ENCODE measurements at regions not wholly inside any gene's neighbourhood (a gene's known extent, or its start where the extent isn't known, plus 50 kb on each side); places are given as distances from the start of the nearest gene placed in this dataset.
"Not testable (repeated sequence)": the region's sequence is repeated elsewhere in the genome, so short reads cannot be mapped to it uniquely, and the experiment has no call there.

DNA sequence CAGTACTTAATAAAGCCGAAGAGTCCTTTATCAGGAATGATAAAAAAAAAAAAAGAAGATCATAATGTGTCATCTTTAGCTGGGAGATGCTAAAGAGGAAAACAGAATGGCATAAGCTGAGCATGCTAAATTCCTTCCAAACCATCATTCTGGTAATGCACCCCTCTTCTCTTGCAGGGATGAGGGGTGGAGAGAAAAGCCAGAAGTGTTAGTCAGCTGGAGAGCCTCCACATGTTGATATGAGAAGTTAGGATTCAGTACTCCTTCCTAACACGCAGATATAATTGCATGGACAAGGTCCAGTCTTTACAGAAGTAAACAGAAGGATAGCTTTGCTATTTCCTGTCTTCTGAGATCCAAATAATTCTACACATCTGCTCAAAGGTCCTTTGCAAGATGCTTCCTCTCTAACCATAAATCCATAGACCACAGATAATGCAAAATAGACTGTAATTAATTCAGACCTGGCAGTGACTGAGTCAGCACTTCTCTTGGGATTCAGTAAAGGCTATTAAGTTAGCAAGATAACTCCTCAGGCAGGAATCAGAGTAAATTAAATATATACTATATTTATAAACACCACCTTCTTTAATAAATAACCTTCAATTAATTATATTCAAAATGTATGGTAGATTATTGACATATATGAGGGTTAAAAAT, 930.0 kb upstream of the KLHL29 start:
- CTCF ChIA-PET, result interaction anchor here (0.7 kb wide), 1 partner anchor 32 kb away, joined by 4 read pairs; no protein-coding TSS in a partner anchor
- no peak for DNase-seq (ENCODE audit: extremely low spot score)
- TF ChIP-seq NFRKB (IDR thresholded peaks at IDR 0.05) (no peak), FOXA1 (IDR thresholded peaks at IDR 0.05) (no peak), HDGF (IDR thresholded peaks at IDR 0.05; ENCODE audit: borderline replicate concordance) (no peak), ELF4 (IDR thresholded peaks at IDR 0.05) (no peak), L3MBTL2 (conservative IDR thresholded peaks at IDR 0.05) (no peak), SP1 (IDR thresholded peaks at IDR 0.05) (no peak), TARDBP (IDR thresholded peaks at IDR 0.05) (no peak)
- POLR2A ChIA-PET, result no interaction called here

DNA sequence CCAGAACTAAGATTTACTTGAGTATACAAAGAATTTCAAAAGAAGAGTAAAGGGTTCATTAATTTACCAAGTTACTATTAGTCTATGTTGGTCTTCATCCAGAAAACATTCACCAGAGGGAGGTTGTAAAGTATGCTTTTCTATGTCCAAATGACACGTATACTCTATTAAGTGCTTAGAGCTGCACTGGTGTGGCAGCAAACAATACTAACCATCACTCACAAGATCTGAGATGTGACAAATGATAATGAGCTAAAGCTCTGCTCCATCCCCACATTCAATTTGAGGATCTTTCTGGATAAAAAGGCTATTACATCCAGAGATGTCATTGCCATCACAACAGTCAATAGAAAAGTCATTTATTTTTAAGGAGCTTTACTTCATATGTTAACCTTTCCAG, 926.5 kb upstream of the KLHL29 start:
- DNase-seq (ENCODE audit: extremely low spot score), result no peak
- ChIA-PET CTCF (no interaction called here), POLR2A (no interaction called here)
- TF ChIP-seq FOXK2 (IDR thresholded peaks at IDR 0.05) (no peak), NFRKB (IDR thresholded peaks at IDR 0.05) (no peak), CTBP1 (IDR thresholded peaks at IDR 0.05; ENCODE audit: borderline replicate concordance) (no peak), L3MBTL2 (conservative IDR thresholded peaks at IDR 0.05) (no peak), TARDBP (IDR thresholded peaks at IDR 0.05) (no peak), BHLHE40 (IDR thresholded peaks at IDR 0.05; ENCODE audit: borderline replicate concordance) (no peak), PKNOX1 (IDR thresholded peaks at IDR 0.05) (no peak), SUZ12 (IDR thresholded peaks at IDR 0.05) (no peak), ARNT (IDR thresholded peaks at IDR 0.05) (no peak), FOXA1 (IDR thresholded peaks at IDR 0.05) (no peak), ELF4 (IDR thresholded peaks at IDR 0.05) (no peak), SP1 (IDR thresholded peaks at IDR 0.05) (no peak)

DNA sequence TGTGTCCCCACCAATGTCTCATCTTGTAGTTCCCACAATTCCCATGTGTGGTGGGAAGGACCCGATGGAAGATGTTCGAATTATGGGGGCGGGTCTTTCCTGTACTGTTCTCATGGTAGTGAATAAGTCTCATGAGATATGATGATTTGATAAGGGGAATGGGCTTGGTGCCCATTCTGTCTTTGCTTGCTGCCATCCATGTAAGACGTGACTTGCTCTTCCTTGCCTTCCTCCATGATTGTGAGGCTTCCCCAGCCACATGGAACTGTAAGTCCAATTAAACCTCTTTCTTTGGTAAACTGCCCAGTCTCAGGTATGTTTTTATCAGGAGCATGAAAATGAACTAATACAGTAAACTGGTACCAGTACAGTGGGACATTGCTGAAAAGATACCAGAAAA, 909.9 kb upstream of the KLHL29 start:
- CTCF ChIA-PET, result interaction anchor here (0.7 kb wide), 1 partner anchor 1087 kb away, joined by 4 read pairs; no protein-coding TSS in a partner anchor
- POLR2A ChIA-PET; DNase-seq (ENCODE audit: extremely low spot score): not testable (repeated sequence)

- POLR2A ChIA-PET, result no interaction called here
- no peak for DNase-seq (ENCODE audit: extremely low spot score)
- TF ChIP-seq SP1 (IDR thresholded peaks at IDR 0.05) (no peak), LEF1 (IDR thresholded peaks at IDR 0.05; ENCODE audit: borderline replicate concordance) (no peak), FOXA1 (IDR thresholded peaks at IDR 0.05) (no peak), NFRKB (IDR thresholded peaks at IDR 0.05) (no peak), HDGF (IDR thresholded peaks at IDR 0.05; ENCODE audit: borderline replicate concordance) (no peak)
- CTCF ChIA-PET, result no interaction called here
Measured at GRCh38 chr2:22478329-22478728, 906.6 kb upstream of the KLHL29 start.

- TF ChIP-seq FOXK2 (IDR thresholded peaks at IDR 0.05) (no peak), FOXM1 (IDR thresholded peaks at IDR 0.05; ENCODE audit: borderline replicate concordance) (no peak), ARNT (IDR thresholded peaks at IDR 0.05) (no peak), TARDBP (IDR thresholded peaks at IDR 0.05) (no peak)
- ChIA-PET CTCF (no interaction called here), POLR2A (no interaction called here)
- DNase-seq (ENCODE audit: extremely low spot score), result no peak
Measured at GRCh38 chr2:22481486-22482259, 903.3 kb upstream of the KLHL29 start.

- ChIA-PET POLR2A (no interaction called here), CTCF (no interaction called here)
- no peak for TF ChIP-seq FOXA1 (IDR thresholded peaks at IDR 0.05)
- no peak for TF ChIP-seq ELF4 (IDR thresholded peaks at IDR 0.05)
- TF ChIP-seq FOXK2 (IDR thresholded peaks at IDR 0.05), result no peak
- no peak for TF ChIP-seq PKNOX1 (IDR thresholded peaks at IDR 0.05)
- no peak for TF ChIP-seq SUZ12 (IDR thresholded peaks at IDR 0.05)
- no peak for DNase-seq (ENCODE audit: extremely low spot score)
Measured at GRCh38 chr2:22483036-22483435, 901.9 kb upstream of the KLHL29 start.

DNA sequence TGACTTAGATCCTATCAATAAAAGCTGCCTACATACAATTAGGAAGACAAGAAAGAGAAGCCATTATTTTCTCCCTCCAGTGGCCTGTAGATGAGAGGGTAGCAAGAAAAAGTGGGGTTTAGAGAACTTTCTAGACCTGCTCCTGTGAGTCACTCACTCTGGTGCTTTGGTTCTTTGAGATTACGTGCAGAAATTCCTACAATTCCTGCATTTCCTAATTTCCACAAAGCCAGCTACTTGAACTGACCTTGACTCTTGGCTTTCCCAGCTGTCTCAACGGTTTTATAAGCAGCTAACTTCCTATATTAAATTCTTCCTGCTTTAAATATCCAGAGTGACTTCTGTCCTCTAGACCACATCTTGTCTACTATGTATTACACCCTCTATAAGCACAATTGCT, 899.5 kb upstream of the KLHL29 start:
- no peak for TF ChIP-seq CTBP1 (IDR thresholded peaks at IDR 0.05; ENCODE audit: borderline replicate concordance)
- no peak for TF ChIP-seq TARDBP (IDR thresholded peaks at IDR 0.05)
- TF ChIP-seq FOXM1 (IDR thresholded peaks at IDR 0.05; ENCODE audit: borderline replicate concordance), result no peak
- no peak for TF ChIP-seq BHLHE40 (IDR thresholded peaks at IDR 0.05; ENCODE audit: borderline replicate concordance)
- no peak for TF ChIP-seq FOXA1 (IDR thresholded peaks at IDR 0.05)
- no peak for TF ChIP-seq ARNT (IDR thresholded peaks at IDR 0.05)
- DNase-seq (ENCODE audit: extremely low spot score), result no peak
- ChIA-PET CTCF (no interaction called here), POLR2A (no interaction called here)

- ChIA-PET POLR2A (no interaction called here), CTCF (interaction anchor here (0.6 kb wide), 1 partner anchor 31 kb away, joined by 4 read pairs; no protein-coding TSS in a partner anchor)
- no peak for DNase-seq (ENCODE audit: extremely low spot score)
- TF ChIP-seq SUZ12 (IDR thresholded peaks at IDR 0.05) (no peak), SP1 (IDR thresholded peaks at IDR 0.05) (no peak), NFRKB (IDR thresholded peaks at IDR 0.05) (no peak), PKNOX1 (IDR thresholded peaks at IDR 0.05) (no peak), TARDBP (IDR thresholded peaks at IDR 0.05) (no peak), FOXM1 (IDR thresholded peaks at IDR 0.05; ENCODE audit: borderline replicate concordance) (no peak), FOXK2 (IDR thresholded peaks at IDR 0.05) (no peak), BHLHE40 (IDR thresholded peaks at IDR 0.05; ENCODE audit: borderline replicate concordance) (no peak), FOXA1 (IDR thresholded peaks at IDR 0.05) (no peak), CTBP1 (IDR thresholded peaks at IDR 0.05; ENCODE audit: borderline replicate concordance) (no peak)
Measured at GRCh38 chr2:22486343-22486742, 898.6 kb upstream of the KLHL29 start.
